Panc1 (cell line): ENCODE measurements at regions not wholly inside any gene's neighbourhood (a gene's known extent, or its start where the extent isn't known, plus 50 kb on each side); places are given as distances from the start of the nearest gene placed in this dataset.

Experiments used
- POLR2AphosphoS5 ChIP-seq: IDR thresholded peaks from 2 replicates; pipeline ENCODE4 v1.6.1; 2012; ENCODE audit warnings: mild to moderate bottlenecking, low read depth, low read length, moderate library complexity
- SIN3A ChIP-seq: IDR thresholded peaks from 2 replicates; pipeline ENCODE4 v1.6.1; 2012; ENCODE audit warnings: low read depth, mild to moderate bottlenecking, low read length, moderate library complexity, borderline replicate concordance; ENCODE audit not compliant: insufficient read depth
- TCF7L2 ChIP-seq: IDR thresholded peaks from 2 replicates; pipeline ENCODE4 v1.6.1; 2011; ENCODE audit warnings: mild to moderate bottlenecking, low read depth, low read length, inconsistent platforms
- TF ChIP-seq, protein P1 (sequence below): fragments of 450-650 bp; IDR thresholded peaks from 2 replicates; pipeline ENCODE4 v1.5.1; 2017; ENCODE audit warnings: mild to moderate bottlenecking
- TF ChIP-seq, protein P2 (sequence below), 2 experiments: IDR thresholded peaks; 2 replicates each; pipeline ENCODE4 v1.6.1; 2011 to 2012; ENCODE audit warnings: low read depth in 2 of 2, control low read depth in 1 of 2, low read length in 1 of 2, mild to moderate bottlenecking in 1 of 2, moderate library complexity in 1 of 2; ENCODE audit not compliant: insufficient read depth in 1 of 2

DNA sequence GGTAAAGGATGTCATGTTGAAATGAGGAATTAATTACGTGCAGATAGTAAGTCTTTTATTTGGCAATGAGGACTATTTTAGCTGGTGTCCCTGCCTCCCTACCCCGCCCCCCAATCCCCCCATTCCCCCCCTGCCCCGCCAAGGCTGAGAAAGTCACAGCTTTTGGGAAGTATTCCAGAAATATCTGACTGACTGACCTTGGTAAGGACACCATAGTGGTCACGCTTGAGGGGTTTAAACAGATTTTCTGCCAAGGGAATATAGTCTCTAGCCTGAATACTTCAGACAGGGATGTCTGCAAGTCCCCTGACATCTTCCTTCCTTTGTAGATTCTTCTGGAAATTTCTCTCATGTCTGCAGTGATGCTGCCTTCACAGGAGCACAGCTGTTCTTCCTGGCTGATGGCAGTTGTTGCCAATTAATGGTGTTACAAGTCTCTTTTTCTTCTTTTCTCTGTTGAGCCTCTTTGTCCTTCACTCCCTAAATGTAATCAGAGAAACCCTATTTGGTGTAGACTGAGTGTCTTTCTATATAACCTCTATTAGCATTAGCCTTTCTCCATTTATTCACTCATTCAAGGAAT is 53.7 kb upstream of the MGAT5 start:
- TF ChIP-seq, protein P1, sequence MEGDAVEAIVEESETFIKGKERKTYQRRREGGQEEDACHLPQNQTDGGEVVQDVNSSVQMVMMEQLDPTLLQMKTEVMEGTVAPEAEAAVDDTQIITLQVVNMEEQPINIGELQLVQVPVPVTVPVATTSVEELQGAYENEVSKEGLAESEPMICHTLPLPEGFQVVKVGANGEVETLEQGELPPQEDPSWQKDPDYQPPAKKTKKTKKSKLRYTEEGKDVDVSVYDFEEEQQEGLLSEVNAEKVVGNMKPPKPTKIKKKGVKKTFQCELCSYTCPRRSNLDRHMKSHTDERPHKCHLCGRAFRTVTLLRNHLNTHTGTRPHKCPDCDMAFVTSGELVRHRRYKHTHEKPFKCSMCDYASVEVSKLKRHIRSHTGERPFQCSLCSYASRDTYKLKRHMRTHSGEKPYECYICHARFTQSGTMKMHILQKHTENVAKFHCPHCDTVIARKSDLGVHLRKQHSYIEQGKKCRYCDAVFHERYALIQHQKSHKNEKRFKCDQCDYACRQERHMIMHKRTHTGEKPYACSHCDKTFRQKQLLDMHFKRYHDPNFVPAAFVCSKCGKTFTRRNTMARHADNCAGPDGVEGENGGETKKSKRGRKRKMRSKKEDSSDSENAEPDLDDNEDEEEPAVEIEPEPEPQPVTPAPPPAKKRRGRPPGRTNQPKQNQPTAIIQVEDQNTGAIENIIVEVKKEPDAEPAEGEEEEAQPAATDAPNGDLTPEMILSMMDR, result no peak
- TF ChIP-seq, protein P2, sequence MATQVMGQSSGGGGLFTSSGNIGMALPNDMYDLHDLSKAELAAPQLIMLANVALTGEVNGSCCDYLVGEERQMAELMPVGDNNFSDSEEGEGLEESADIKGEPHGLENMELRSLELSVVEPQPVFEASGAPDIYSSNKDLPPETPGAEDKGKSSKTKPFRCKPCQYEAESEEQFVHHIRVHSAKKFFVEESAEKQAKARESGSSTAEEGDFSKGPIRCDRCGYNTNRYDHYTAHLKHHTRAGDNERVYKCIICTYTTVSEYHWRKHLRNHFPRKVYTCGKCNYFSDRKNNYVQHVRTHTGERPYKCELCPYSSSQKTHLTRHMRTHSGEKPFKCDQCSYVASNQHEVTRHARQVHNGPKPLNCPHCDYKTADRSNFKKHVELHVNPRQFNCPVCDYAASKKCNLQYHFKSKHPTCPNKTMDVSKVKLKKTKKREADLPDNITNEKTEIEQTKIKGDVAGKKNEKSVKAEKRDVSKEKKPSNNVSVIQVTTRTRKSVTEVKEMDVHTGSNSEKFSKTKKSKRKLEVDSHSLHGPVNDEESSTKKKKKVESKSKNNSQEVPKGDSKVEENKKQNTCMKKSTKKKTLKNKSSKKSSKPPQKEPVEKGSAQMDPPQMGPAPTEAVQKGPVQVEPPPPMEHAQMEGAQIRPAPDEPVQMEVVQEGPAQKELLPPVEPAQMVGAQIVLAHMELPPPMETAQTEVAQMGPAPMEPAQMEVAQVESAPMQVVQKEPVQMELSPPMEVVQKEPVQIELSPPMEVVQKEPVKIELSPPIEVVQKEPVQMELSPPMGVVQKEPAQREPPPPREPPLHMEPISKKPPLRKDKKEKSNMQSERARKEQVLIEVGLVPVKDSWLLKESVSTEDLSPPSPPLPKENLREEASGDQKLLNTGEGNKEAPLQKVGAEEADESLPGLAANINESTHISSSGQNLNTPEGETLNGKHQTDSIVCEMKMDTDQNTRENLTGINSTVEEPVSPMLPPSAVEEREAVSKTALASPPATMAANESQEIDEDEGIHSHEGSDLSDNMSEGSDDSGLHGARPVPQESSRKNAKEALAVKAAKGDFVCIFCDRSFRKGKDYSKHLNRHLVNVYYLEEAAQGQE (IDR thresholded peaks at IDR 0.05; ENCODE audit: insufficient read depth in 1 of 2, low read depth in 2 of 2, low read length in 1 of 2), result no peak
- TF ChIP-seq POLR2AphosphoS5 (no peak), TCF7L2 (no peak), SIN3A (no peak)
